ENCODE measurements at regions not wholly inside any gene's neighbourhood (a gene's known extent, or its start where the extent isn't known, plus 50 kb on each side); places are given as distances from the start of the nearest gene placed in this dataset.
A peak's percentile ranks its signal among the peaks of the same experiment; 100 is the strongest.

- no peaks in the 10 kb centered on the region for H3K36me3 ChIP-seq (ENCODE audit: control insufficient read depth, insufficient read depth, low read length)
- H3K27me3 ChIP-seq (ENCODE audit: control insufficient read depth, insufficient read depth, low read length), result no peaks in the 10 kb centered on the region
- FAIRE-seq (no peak), DNase-seq (ENCODE audit: low read depth) (no peak)
- no peak for TF ChIP-seq CTCF (IDR thresholded peaks at IDR 0.05; ENCODE audit: insufficient read depth, low read length, severe bottlenecking)
- no peak overlapping the region for H3K4me3 ChIP-seq (ENCODE audit: low read depth, low read length)
Observed at GRCh38 chr3:7793786-7794185, 707.8 kb upstream of the LMCD1 start.

DNA sequence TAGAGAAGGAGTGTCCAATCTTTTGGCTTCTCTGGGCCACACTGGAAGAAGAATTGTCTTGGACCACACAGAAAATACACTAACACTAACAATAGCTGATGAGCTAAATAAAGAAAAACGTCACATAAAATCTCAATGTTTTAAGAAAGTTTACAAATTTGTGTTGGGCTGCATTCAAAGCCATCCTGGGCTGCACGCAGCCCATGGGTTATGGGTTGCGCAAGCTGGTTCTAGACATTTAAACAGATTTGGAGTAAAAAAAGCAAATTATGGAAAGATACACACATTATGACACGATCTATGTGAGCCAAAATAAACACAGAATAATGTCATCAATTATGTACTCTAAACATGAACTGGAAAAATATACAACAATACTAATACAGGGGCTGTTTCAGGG lies 703.3 kb upstream of the LMCD1 start:
- Histone ChIP-seq H3K27me3 (ENCODE audit: control insufficient read depth, insufficient read depth, low read length) (peaks cover 1% of the 10 kb centered on the region), H3K36me3 (ENCODE audit: control insufficient read depth, insufficient read depth, low read length) (no peaks in the 10 kb centered on the region), H3K4me3 (ENCODE audit: low read depth, low read length) (no peak overlapping the region)
- DNase-seq (ENCODE audit: low read depth), result no peak
- FAIRE-seq, result no peak
- TF ChIP-seq CTCF (IDR thresholded peaks at IDR 0.05; ENCODE audit: insufficient read depth, low read length, severe bottlenecking), result no peak

GRCh38 chr3:7800006-7800780 lies 701.4 kb upstream of the LMCD1 start:
- Histone ChIP-seq H3K36me3 (ENCODE audit: control insufficient read depth, insufficient read depth, low read length) (no peaks in the 10 kb centered on the region), H3K27me3 (ENCODE audit: control insufficient read depth, insufficient read depth, low read length) (peaks cover 1% of the 10 kb centered on the region), H3K4me3 (ENCODE audit: low read depth, low read length) (no peak overlapping the region)
- no peak for TF ChIP-seq CTCF (IDR thresholded peaks at IDR 0.05; ENCODE audit: insufficient read depth, low read length, severe bottlenecking)
- DNase-seq (ENCODE audit: low read depth) (peak; percentile 18), FAIRE-seq (no peak)

- TF ChIP-seq CTCF (IDR thresholded peaks at IDR 0.05; ENCODE audit: insufficient read depth, low read length, severe bottlenecking), result no peak
- Histone ChIP-seq H3K36me3 (ENCODE audit: control insufficient read depth, insufficient read depth, low read length) (no peaks in the 10 kb centered on the region), H3K4me3 (ENCODE audit: low read depth, low read length) (no peak overlapping the region), H3K27me3 (ENCODE audit: control insufficient read depth, insufficient read depth, low read length) (no peaks in the 10 kb centered on the region)
- DNase-seq (ENCODE audit: low read depth) (no peak), FAIRE-seq (no peak)
Observed at GRCh38 chr3:7812490-7812889, 689.1 kb upstream of the LMCD1 start.

DNA sequence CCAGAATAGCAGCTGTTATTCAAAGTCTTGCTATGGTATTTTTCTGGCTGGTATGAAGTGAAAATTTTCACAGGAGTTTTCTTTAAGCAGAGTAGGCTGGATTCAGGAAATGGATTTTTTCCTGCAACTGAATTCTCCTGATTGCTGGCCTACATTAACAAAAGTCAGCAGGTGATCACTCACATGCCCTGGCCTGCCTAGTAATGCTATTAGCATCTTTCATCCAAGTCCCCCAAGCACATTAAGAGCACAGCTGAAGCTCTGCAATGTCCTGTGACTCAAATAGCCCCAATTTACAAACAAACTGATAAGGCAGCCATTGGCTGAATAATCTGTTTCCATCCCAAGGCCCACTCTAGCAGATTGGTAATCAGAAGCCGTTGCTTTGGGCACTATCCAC lies 688.3 kb upstream of the LMCD1 start:
- FAIRE-seq (no peak), DNase-seq (ENCODE audit: low read depth) (peak; percentile 44)
- Histone ChIP-seq H3K36me3 (ENCODE audit: control insufficient read depth, insufficient read depth, low read length) (no peaks in the 10 kb centered on the region), H3K4me3 (ENCODE audit: low read depth, low read length) (no peak overlapping the region), H3K27me3 (ENCODE audit: control insufficient read depth, insufficient read depth, low read length) (no peaks in the 10 kb centered on the region)
- no peak for TF ChIP-seq CTCF (IDR thresholded peaks at IDR 0.05; ENCODE audit: insufficient read depth, low read length, severe bottlenecking)

- no peak overlapping the region for H3K4me3 ChIP-seq (ENCODE audit: low read depth, low read length)
- H3K27me3 ChIP-seq (ENCODE audit: control insufficient read depth, insufficient read depth, low read length), result no peaks in the 10 kb centered on the region
- TF ChIP-seq CTCF (IDR thresholded peaks at IDR 0.05; ENCODE audit: insufficient read depth, low read length, severe bottlenecking), result no peak
- no peak for DNase-seq (ENCODE audit: low read depth)
- no peaks in the 10 kb centered on the region for H3K36me3 ChIP-seq (ENCODE audit: control insufficient read depth, insufficient read depth, low read length)
- FAIRE-seq, result no peak
Observed at GRCh38 chr3:7817239-7817638, 684.4 kb upstream of the LMCD1 start.

Data from bronchial epithelial cell (primary cell).